Nephron progenitor cell (in vitro differentiated cells): ENCODE measurements at regions not wholly inside any gene's neighbourhood (a gene's known extent, or its start where the extent isn't known, plus 50 kb on each side); places are given as distances from the start of the nearest gene placed in this dataset.
"Not testable (repeated sequence)": the region's sequence is repeated elsewhere in the genome, so short reads cannot be mapped to it uniquely, and the experiment has no call there.

Experiments
- DNase-seq: peaks from one replicate; pipeline ENCODE4 v3.0.0; 2021
- H3K27ac Mint-ChIP-seq: 2 replicates; pipeline ENCODE4 v1.8.0; 2021; ENCODE audit warnings: mild to moderate bottlenecking, moderate library complexity, mixed read lengths
- H3K27me3 Mint-ChIP-seq: 2 replicates; pipeline ENCODE4 v1.8.0; 2021; ENCODE audit warnings: mild to moderate bottlenecking, low read depth, mixed read lengths; ENCODE audit not compliant: poor library complexity
- H3K36me3 Mint-ChIP-seq: 2 replicates; pipeline ENCODE4 v1.8.0; 2021; ENCODE audit warnings: low read depth, mixed read lengths
- H3K4me1 Mint-ChIP-seq: 2 replicates; pipeline ENCODE4 v1.8.0; 2021; ENCODE audit warnings: mixed read lengths
- H3K4me3 Mint-ChIP-seq: 2 replicates; pipeline ENCODE4 v1.8.0; 2021; ENCODE audit warnings: mild to moderate bottlenecking, moderate library complexity, mixed read lengths
- H3K9me3 Mint-ChIP-seq: 2 replicates; pipeline ENCODE4 v1.8.0; 2021; ENCODE audit warnings: mild to moderate bottlenecking, moderate library complexity, mixed read lengths
- TF ChIP-seq, protein P1 (sequence below): fragments of 200-600 bp; sonication (generic); IDR thresholded peaks from 2 replicates; pipeline ENCODE4 v1.5.0; 2021; ENCODE audit warnings: antibody characterized with exemption

DNA sequence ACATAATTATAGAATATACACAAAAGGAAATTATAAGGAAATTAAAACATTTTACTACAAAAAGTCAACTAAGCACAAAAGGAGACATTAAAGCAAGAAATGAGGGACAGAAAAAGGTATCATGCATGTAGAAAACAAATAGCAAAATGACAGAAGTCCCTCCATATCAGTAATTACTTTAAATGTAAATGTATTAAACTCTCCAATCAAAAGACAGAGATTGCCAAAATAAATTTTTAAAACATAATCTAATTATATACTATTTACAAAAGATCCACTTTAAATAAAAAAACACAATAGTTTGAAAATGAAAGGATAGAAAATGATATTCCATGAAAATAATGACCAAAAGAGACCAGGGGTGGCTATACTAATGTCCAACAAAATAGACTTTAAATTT lies 123.7 kb downstream of the MEX3B start:
- no peak overlapping the region for H3K4me3 Mint-ChIP-seq
- no peaks in the 10 kb centered on the region for H3K4me1 Mint-ChIP-seq
- TF ChIP-seq, protein P1, sequence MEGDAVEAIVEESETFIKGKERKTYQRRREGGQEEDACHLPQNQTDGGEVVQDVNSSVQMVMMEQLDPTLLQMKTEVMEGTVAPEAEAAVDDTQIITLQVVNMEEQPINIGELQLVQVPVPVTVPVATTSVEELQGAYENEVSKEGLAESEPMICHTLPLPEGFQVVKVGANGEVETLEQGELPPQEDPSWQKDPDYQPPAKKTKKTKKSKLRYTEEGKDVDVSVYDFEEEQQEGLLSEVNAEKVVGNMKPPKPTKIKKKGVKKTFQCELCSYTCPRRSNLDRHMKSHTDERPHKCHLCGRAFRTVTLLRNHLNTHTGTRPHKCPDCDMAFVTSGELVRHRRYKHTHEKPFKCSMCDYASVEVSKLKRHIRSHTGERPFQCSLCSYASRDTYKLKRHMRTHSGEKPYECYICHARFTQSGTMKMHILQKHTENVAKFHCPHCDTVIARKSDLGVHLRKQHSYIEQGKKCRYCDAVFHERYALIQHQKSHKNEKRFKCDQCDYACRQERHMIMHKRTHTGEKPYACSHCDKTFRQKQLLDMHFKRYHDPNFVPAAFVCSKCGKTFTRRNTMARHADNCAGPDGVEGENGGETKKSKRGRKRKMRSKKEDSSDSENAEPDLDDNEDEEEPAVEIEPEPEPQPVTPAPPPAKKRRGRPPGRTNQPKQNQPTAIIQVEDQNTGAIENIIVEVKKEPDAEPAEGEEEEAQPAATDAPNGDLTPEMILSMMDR, result no peak
- H3K27ac Mint-ChIP-seq, result no peak overlapping the region
- DNase-seq, result no peak
- peaks cover 54% of the 10 kb centered on the region for H3K9me3 Mint-ChIP-seq
- H3K27me3 Mint-ChIP-seq, result no peaks in the 10 kb centered on the region
- H3K36me3 Mint-ChIP-seq, result peaks cover 75% of the 10 kb centered on the region

- Mint-ChIP-seq H3K4me3 (no peak overlapping the region), H3K9me3 (peaks cover 64% of the 10 kb centered on the region), H3K27ac (no peak overlapping the region), H3K36me3 (peaks cover 80% of the 10 kb centered on the region), H3K4me1 (no peaks in the 10 kb centered on the region), H3K27me3 (no peaks in the 10 kb centered on the region)
- DNase-seq, result no peak
- TF ChIP-seq, protein P1, result no peak
These were observed 124.7 kb downstream of the MEX3B start for GRCh38 chr15:81921163-81921562.

DNA sequence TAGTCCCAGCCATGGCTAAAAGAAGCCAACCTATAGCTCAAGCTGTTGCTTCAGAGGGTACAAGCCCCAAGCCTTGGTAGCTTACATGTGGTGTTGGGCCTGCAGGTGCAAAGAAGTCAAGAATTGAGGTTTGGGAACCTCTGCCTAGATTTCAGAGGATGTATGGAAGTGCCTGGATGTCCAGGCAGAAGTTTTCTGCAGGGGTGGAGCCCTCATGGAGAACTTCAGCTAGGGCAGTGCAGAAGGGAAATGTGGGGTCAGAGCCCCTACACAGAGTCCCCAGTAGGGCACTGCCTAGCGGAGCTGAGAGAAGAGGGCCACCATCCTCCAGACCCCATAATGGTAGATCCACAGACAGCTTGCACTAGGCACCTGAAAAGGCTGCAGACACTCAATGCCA lies 127.1 kb downstream of the MEX3B start:
- peaks cover 64% of the 10 kb centered on the region for H3K9me3 Mint-ChIP-seq
- H3K4me3 Mint-ChIP-seq, DNase-seq, H3K27ac Mint-ChIP-seq, H3K27me3 Mint-ChIP-seq: not testable (repeated sequence)
- peaks cover 17% of the 10 kb centered on the region for H3K4me1 Mint-ChIP-seq
- peaks cover 75% of the 10 kb centered on the region for H3K36me3 Mint-ChIP-seq

- no peak overlapping the region for H3K4me3 Mint-ChIP-seq
- H3K4me1 Mint-ChIP-seq, result peaks cover 27% of the 10 kb centered on the region
- no peak for DNase-seq
- H3K27ac Mint-ChIP-seq, result no peak overlapping the region
- TF ChIP-seq, protein P1, result no peak
- peaks cover 53% of the 10 kb centered on the region for H3K9me3 Mint-ChIP-seq
- H3K36me3 Mint-ChIP-seq, result peaks cover 57% of the 10 kb centered on the region
- peaks cover 4% of the 10 kb centered on the region for H3K27me3 Mint-ChIP-seq
These were observed 129.4 kb downstream of the MEX3B start for GRCh38 chr15:81916451-81916850.

DNA sequence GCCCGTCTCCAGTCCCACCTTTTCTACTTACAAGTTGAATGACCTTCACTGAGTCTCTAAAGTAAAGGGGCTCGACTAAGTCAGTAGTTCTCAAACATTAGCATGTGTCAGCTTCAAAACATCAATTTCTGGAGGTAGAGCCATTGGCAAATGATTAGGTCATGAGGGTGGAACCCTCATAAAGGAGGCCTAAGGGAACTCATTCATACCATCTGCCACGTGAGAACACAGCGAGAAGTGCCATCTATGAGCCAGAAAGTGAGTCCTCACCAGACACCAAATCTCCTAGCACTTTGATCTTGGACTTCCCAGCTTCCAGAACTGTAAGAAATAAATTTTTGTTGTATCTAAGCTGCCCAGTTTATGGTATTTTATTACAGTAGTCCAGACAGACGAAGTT lies 129.8 kb downstream of the MEX3B start:
- TF ChIP-seq, protein P1, result no peak
- Mint-ChIP-seq H3K27ac (peak overlapping the region; percentile 71), H3K36me3 (peaks cover 52% of the 10 kb centered on the region), H3K4me1 (peaks cover 27% of the 10 kb centered on the region), H3K9me3 (peaks cover 48% of the 10 kb centered on the region), H3K27me3 (peaks cover 4% of the 10 kb centered on the region), H3K4me3 (no peak overlapping the region)
- no peak for DNase-seq

DNA sequence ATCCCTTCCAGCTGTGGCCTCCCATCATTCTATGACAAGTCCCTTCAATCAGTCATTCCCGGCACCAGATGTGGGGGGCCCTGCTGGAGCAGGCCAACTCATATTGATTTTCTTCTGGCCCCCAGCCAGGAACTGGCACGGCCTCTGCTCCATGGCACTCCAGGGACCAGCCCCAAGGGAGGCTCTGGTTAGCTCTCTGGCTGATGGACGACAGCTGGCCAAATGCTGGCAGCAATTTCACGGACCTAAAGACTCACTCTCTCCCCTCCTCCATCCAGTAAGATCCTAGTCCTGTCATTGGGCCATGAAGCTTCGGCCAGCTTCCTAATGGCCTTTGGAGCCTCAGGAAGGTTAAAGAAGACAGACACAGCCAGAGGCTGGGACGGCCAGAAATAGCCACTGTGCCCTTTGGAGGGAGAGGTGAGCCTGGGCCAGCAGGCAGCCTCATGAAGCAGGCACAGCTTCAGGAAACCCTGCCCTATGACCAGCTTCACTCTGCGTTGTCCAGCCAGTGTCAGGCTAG lies 131.0 kb downstream of the MEX3B start:
- H3K36me3 Mint-ChIP-seq, result peaks cover 40% of the 10 kb centered on the region
- no peak overlapping the region for H3K4me3 Mint-ChIP-seq
- TF ChIP-seq, protein P1, result no peak
- peaks cover 36% of the 10 kb centered on the region for H3K9me3 Mint-ChIP-seq
- peaks cover 4% of the 10 kb centered on the region for H3K27me3 Mint-ChIP-seq
- no peak for DNase-seq
- peak overlapping the region; percentile 93 for H3K27ac Mint-ChIP-seq
- peaks cover 27% of the 10 kb centered on the region for H3K4me1 Mint-ChIP-seq
